ENCODE measurements at regions not wholly inside any gene's neighbourhood (a gene's known extent, or its start where the extent isn't known, plus 50 kb on each side); places are given as distances from the start of the nearest gene placed in this dataset.

DNA sequence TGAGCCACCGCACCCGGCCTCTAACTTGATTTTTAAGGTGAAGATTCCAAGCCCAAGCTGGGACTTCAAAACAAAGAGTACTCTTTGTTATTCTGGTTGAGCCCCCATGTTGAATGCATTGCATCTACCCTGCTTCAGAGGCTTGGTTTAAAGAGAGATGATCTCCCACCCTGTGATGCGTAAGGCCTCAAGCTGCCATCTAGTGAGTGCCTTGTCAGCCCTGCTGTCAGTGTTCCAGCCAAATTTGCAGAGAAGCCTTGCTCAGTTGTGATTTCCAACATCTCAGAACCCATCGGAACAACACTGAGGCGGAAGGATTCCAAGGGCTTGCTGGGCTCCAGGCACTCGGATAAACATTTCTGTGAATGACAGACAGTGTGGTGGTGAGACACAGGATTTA lies 210.7 kb upstream of the RGMA start:
- Histone ChIP-seq H4K91ac (replicated peaks; ENCODE audit: insufficient read length, low read length) (no peak overlapping the region), H3K79me2 (ENCODE audit: control insufficient read depth in 1 of 2, insufficient read depth in 2 of 2, low read length in 2 of 2) (no peaks in the 10 kb centered on the region), H3K14ac (ENCODE audit: insufficient read length) (no peak overlapping the region), H3K9me3 (ENCODE audit: insufficient read depth in 2 of 2, low read depth in 1 of 2, low read length in 1 of 2) (no peaks in the 10 kb centered on the region), H3K4ac (replicated peaks; ENCODE audit: insufficient read length, low read depth, low read length) (no peak overlapping the region), H4K5ac (ENCODE audit: insufficient read length, low read depth, low read length) (no peak overlapping the region), H2BK20ac (ENCODE audit: low read length) (no peak overlapping the region), H3K9ac (replicated peaks in 1 of 4; ENCODE audit: extremely low read depth in 1 of 4, low read depth in 3 of 4, low read length in 3 of 4) (no peak overlapping the region), H3K4me1 (replicated peaks in 1 of 4; ENCODE audit: control insufficient read depth in 3 of 4, insufficient read depth in 4 of 4, low read length in 3 of 4) (0 out of 7 replicates have a peak, but pooled peaks cover 0 to 2% (median 0%) of the 10 kb centered on the region in 4 experiments), H3K4me3 (ENCODE audit: extremely low read depth in 1 of 4, insufficient read depth in 2 of 4, low read depth in 3 of 4, low read length in 4 of 4) (no peak overlapping the region), H2BK15ac (ENCODE audit: low read length) (no peak overlapping the region), H3K79me1 (ENCODE audit: low read depth, low read length) (no peaks in the 10 kb centered on the region), H2BK120ac (replicated peaks; ENCODE audit: low read depth, low read length) (no peak overlapping the region), H2AFZ (ENCODE audit: low read length) (no peak overlapping the region), H3K4me2 (ENCODE audit: insufficient read depth in 1 of 2, low read depth in 2 of 2, low read length in 2 of 2) (no peak overlapping the region), H2BK12ac (ENCODE audit: low read depth, low read length) (no peak overlapping the region), H4K20me1 (replicated peaks in 1 of 2; ENCODE audit: control insufficient read depth in 1 of 2, insufficient read depth in 2 of 2, low read length in 2 of 2) (peaks cover 0 to 2% of the 10 kb centered on the region in 2 experiments), H3K27ac (ENCODE audit: low read depth, low read length) (no peak overlapping the region), H3K23me2 (ENCODE audit: low read depth, low read length) (no peaks in the 10 kb centered on the region), H2BK5ac (ENCODE audit: low read depth, low read length) (no peak overlapping the region), H3K23ac (ENCODE audit: insufficient read length) (no peak overlapping the region), H3K18ac (ENCODE audit: extremely low read depth, low read length) (no peak overlapping the region), H3K36me3 (ENCODE audit: control insufficient read depth in 2 of 4, insufficient read depth in 4 of 4, low read length in 3 of 4) (no peaks in the 10 kb centered on the region), H4K8ac (ENCODE audit: extremely low read depth, insufficient read depth, low read length) (no peak overlapping the region), H3K56ac (replicated peaks; ENCODE audit: insufficient read length, low read depth, low read length) (no peak overlapping the region), H2AK5ac (ENCODE audit: low read depth, low read length) (no peak overlapping the region), H3K27me3 (replicated peaks in 1 of 4; ENCODE audit: control insufficient read depth in 3 of 4, extremely low read depth in 1 of 4, insufficient read depth in 3 of 4, low read length in 3 of 4) (no peaks in the 10 kb centered on the region)
- ChIA-PET CTCF (ENCODE audit: partially characterized antibody) (interaction anchor here (1.1 kb wide), 1 partner anchor 25 kb away, joined by 3 read pairs; no protein-coding TSS in a partner anchor), POLR2A (ENCODE audit: partially characterized antibody) (no interaction called here)
- FAIRE-seq (no peak), DNase-seq (ENCODE audit: low read depth in 1 of 2, low spot score in 2 of 2) (no peak)
- whole genome bisulfite sequencing, 2 experiments (ENCODE audit: extremely low coverage in 1 of 2, insufficient coverage in 1 of 2, insufficient read length in 1 of 2, insufficient replicate concordance in 2 of 2, low coverage in 1 of 2, low lambda C conversion rate in 2 of 2, missing lambda C conversion rate in 1 of 2), result 86% methylated on average over 6 of the region's 6 CpGs; no CpG with 5 or more reads in 1 of the 2 experiments
- TF ChIP-seq RAD21 (IDR thresholded peaks at IDR 0.05 in 1 of 2, conservative IDR thresholded peaks at IDR 0.05 in 1 of 2; ENCODE audit: low read depth in 2 of 2, low read length in 2 of 2) (peak in 1 of 2 experiments; percentile 38; a peak in 2 of 4 replicates), TAF1 (IDR thresholded peaks at IDR 0.05; ENCODE audit: low read depth, low read length) (no peak), CREB1 (IDR thresholded peaks at IDR 0.05) (no peak), JUND (IDR thresholded peaks at IDR 0.05; ENCODE audit: low read length) (no peak)
- TF ChIP-seq, protein P1, sequence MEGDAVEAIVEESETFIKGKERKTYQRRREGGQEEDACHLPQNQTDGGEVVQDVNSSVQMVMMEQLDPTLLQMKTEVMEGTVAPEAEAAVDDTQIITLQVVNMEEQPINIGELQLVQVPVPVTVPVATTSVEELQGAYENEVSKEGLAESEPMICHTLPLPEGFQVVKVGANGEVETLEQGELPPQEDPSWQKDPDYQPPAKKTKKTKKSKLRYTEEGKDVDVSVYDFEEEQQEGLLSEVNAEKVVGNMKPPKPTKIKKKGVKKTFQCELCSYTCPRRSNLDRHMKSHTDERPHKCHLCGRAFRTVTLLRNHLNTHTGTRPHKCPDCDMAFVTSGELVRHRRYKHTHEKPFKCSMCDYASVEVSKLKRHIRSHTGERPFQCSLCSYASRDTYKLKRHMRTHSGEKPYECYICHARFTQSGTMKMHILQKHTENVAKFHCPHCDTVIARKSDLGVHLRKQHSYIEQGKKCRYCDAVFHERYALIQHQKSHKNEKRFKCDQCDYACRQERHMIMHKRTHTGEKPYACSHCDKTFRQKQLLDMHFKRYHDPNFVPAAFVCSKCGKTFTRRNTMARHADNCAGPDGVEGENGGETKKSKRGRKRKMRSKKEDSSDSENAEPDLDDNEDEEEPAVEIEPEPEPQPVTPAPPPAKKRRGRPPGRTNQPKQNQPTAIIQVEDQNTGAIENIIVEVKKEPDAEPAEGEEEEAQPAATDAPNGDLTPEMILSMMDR (IDR thresholded peaks at IDR 0.05; ENCODE audit: control extremely low read depth in 1 of 3, insufficient read depth in 1 of 3, low read depth in 1 of 3, low read length in 3 of 3), result peak in 2 of 3 experiments; percentile 10 to 19; a peak in 1 of 4 replicates

Data from H1 (cell line).